Stimulated activated CD8-positive, alpha-beta memory T cell treated with anti-CD3 and anti-CD28 coated beads, Interleukin-7, amount 100 ng/mL, for 48 hours (primary cell): ENCODE measurements at regions not wholly inside any gene's neighbourhood (a gene's known extent, or its start where the extent isn't known, plus 50 kb on each side); places are given as distances from the start of the nearest gene placed in this dataset.
"Not testable (repeated sequence)": the region's sequence is repeated elsewhere in the genome, so short reads cannot be mapped to it uniquely, and the experiment has no call there.

Source experiments
- DNase-seq, 2 donors: peaks; one replicate each; pipeline ENCODE4 v3.0.0-alpha.2; 2020; ENCODE audit warnings: low read depth in 1 of 2; ENCODE audit errors: extremely low read depth in 1 of 2

DNA sequence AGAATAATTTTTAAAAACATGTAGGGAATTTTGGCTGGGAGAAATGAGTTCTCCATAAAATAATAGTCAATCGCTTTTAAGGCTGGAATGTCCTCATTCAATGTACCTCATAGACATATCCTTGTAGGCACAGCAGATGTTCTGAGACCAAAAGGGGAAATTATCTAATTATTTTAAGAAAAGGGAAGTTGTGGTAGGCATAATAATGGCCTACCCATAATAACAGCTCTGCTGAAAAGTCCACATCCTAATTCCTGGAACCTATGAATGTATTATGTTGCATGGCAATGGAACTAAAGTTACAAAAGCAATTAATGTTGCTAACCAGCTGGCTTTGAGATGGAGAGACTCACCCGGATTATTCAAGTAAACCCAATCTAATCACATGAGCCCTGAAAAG lies 216.1 kb downstream of the TRIM36 start:
- no peak for DNase-seq

DNA sequence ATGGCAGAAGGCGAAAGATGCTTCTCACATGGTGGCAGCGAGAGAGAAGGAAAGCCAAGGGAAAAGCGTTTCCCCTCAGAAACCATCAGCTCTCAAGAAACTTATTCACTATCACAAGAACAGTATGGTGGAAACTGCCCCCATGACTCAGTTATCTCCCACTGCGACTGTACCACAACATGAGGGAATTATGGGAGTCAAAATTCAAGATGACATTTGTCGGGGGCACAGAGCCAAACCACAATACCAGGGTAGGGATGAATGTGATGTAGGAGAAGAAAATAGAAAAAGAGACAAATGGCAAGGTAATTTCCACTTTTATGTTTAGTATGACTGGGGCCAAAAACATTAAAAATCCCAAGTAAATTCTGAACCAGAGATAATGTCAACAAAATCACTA lies 216.8 kb downstream of the TRIM36 start:
- DNase-seq, result no peak

DNA sequence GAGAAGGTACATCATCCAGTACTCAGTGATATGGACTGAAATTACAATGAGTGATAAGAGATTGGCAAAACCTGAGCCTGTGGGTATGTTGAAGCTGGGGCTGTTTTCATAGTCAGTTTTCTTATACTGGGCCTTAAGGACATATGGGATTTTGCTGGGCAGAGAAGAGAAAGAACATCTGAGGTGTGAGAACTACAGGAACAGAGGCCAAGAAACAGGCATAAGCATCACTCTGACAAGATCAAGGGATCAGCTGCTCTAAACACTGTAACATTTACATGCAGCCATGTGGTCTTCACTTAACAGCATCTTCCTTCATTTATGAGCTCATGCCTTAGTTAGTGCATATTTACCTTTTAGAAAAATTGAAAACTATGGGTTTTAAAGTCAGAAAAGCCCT lies 220.0 kb downstream of the TRIM36 start:
- no peak for DNase-seq

DNA sequence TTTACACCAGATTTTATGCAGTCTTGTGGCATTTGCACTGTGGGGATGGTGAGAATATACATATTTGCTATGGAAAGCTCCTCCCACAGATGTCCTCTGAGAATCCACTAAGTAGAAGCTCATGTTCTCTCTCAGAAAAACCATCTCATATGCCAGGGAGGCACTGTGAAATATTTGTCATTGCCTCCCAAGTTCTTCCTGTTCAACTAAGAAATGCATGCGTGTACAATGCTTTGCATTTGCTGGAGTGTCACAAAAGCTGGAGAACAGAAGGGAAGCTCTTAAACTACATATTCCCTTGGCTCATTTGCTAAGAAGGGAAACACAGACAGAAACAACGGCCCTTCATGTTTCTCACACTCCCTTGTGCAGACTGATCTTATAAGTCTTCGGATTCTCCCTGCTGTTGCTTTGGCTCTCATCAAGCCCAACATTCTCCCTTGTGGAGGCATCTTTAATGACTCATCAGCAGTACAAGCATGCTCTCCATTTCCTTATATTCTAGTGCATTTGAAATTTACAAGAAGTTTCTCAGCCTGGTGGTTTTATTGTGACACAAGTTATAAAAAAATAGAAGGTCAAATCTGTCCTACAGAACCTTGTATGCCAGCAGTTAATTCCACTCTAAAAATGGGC lies 220.6 kb downstream of the TRIM36 start:
- DNase-seq, result no peak

DNA sequence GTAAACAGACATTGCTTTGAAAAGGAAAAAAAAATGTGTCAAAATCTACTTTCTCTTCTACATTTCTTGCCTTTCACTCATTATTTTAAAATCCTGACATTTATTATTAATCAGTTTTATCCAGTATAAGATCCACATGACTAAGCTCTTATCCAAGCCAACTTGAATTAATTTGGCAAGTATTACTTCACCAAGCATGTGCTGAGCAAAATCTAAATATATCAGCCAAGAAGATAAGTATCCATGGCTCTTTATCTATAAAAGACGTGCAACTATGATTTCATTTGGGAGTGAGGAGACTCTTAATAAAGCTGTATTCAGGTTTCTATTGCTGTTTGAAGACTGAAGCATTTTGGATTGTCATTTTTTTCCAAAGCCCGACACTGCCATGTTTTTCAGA lies 221.3 kb downstream of the TRIM36 start:
- no peak for DNase-seq

DNA sequence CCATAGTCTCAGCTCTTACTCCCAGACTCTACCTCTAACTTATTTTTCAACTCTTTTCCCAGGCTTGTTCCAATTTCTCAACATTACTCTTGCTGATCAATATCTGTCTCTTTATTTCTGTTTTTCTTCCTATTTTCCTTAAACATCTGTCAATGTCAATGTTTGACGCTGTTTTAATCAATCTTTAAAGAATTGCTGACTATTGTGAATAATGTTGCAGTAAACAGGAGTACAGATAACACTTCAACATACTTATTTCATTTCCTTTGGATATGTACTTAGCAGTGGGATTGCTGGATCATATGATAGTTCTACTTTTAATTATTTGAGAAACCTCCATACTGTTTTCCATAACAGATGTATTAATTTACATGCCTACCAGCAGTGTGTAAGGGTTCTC lies 229.0 kb downstream of the TRIM36 start:
- DNase-seq, result no peak

DNA sequence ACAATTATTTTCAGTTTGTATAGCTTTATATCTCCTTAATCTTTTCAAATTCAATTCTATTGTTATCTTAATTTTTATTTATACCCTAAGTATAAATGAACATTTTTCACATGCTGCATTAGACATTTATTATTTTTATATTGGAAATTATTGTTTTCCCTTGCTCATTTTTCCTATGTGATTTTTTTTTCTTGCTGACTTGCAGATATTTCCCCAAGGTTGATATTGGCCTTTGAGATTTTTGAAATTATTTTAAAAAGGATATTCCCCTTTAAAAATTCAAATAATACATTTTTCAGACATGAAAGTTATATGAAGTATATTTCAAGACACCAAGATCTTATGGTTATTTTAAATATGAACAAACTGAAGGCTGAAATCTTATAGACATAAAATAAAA lies 234.2 kb downstream of the TRIM36 start:
- DNase-seq, result no peak

DNA sequence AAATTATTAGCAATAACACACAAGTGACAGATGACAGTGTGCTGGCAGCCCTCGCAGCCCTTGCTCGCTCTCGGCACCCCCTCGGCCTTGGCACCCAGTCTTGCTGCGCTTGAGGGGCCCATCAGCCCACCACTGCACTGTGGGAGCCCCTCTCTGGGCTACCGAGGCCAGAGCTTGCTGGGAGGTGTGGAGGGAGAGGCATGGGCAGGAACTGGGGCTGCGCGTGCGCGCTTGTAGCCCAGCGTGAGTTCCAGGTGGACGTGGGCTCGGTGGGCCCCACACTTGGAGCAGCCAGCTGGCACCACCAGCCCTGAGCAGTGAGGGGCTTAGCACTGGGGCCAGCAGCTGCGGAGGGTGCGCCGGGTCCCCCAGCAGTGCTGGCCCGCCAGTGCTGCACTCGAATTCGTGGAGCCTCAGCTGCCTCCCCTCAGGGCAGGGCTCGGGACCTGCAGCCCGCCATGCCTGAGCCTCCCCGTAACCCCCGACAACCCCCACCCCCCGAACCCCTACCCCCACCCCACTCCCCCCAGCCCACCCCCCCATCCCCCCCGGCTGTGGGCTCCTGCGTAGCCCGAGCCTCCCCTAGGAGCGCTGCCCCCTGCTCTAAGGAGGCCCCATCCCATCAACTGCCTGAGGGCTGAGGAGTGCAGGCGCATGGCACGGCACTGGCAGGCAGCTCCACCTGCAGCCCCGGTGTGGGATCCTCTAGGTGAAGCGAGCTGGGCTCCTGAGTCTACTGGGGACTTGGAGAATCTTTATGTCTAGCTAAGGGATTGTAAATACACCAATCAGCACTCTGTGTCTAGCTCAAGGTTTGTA lies 240.9 kb downstream of the TRIM36 start:
- DNase-seq, result no peak

DNA sequence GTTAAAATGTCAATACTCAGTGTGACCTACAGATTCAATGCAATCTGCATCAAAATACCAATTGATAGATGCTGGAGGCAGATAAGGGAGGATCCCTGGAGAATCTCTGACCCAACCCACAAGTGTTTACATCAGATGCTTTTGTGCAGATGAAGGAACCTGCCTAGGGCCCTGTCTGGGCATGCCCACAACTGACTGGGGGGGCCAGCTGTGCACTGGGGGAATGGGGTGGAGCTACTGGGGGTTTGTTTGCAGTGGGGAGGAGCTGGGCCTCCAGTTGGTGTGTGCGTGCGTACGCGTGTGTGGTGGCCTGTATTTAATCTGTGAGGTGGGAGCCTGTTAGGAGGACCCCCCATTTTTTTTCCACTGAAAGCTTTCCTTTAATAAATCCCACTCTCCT lies 244.9 kb downstream of the TRIM36 start:
- DNase-seq, result no peak

DNA sequence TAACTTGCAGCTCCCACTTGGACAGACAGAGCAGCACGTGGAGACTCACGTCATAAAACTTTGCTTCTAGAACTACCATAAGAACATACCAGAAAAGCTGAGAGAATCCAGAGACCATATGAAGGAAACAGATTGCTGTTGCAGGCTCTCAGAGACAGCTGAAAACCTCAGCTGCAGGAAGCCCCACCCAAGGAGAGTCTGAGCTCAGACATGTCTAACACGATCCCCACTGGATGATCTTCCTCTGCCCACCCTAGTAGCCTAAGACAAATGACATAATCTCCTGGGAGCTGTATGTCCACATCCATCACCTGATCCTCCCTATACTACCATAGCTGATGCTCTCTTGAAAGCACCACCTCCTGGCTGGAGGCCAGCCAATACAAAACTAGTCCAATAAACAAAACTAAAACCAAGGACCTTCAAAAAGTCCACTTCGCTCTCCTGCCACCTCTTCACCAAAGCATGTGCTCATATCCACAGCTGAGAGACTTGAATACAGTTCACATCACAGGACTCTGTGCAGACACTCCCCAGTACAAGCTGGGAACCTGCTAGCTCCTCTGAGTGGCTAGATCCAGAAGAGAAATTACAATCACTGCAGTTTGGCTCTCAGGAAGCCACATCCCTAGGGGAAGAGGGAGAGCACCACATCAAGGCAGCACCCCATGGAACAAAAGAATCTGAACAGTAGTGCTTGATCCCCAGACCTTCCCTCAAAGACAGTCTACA lies 257.4 kb downstream of the TRIM36 start:
- DNase-seq, result no peak

DNA sequence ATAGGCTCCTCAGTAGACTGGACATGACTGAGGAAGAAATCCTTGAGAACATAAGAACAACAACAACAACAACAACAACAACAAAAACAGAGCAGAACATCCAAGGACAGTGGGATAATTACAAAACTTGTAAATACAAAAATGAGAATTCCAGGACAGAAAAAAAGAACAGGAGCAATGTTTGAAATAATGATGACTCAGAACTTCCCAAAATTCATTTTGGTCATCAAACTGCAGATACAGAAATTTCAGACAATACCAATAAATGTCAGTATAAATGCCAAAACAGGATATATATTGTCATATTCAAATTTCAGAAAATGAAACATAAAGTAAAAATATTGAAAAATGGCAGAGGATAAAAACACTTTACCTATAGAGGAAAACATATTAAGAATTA lies 259.0 kb downstream of the TRIM36 start:
- no peak for DNase-seq

DNA sequence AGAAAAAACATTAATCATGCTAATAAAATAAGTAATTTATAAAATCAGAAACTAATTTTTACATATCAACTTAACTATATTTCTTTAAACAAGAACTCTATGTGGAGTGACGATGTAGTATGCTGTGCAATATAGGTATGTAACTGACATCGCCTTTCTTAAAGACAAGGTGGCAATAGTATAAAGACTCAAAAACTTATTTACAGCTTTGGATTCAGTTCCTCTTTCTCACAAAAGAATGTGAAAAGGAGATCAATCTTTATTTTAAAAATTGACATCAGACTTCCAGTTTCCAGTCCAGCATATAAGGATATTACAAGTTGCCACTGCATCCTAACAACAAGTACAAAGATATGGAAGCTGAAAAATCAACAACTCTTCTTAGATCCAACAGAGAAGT lies 260.3 kb downstream of the TRIM36 start:
- DNase-seq, result no peak

DNA sequence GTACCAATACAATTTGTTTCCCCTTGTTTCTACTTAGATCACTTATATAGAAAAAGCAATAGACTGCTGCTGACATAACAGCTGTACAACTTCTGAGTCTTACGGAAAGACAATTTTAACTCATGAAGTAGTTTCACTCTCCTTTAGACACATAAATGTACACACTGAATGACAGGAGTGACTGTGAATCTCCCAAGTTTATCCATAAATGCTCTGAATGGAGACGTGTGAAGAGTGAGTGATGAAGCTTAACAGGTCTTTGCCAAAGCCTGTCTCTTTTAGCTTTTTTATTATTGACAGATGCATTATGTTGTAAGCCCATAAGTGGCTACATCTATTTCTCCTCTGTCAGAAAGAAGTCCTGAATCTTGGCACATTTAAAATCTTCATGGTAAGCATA lies 265.9 kb downstream of the TRIM36 start:
- DNase-seq, result no peak

DNA sequence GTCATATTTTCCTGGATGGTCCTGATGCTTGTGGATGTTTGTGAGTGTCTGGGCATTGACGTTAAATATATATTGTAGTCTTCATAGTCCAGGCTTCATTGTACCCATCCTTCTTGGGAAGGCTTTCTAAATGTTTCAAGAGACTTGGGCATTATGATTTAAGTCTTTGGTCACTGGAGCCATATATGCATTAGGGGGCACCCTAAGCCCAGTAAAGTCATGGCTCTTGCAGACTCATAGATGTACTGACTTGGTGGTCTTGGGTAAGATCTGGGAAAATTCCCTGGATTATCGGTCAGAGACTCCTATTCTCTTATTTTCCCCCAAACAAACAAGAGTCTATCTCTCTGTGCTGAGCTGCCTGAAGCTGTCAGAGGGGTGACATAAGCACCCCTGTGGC lies 271.1 kb downstream of the TRIM36 start:
- no peak for DNase-seq

DNA sequence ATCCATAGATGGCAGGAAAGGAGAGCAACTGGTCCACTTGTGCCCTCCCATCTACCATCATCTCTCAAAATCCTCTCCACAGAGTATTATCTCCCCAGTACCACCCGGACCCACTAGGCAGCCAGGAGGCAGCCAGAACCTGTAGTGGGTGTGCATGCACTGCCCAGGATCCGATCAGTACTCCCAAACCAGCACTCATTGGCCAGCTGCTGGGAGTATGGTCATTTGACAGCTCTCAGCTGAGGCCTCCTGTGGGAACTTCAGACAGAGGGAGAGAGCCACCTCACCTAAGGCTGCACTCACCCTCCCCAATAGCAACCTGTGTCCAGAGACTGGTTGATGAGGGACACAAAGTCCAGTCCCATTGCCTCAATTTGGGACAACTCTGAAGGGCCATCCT lies 286.0 kb downstream of the TRIM36 start:
- DNase-seq, result no peak

DNA sequence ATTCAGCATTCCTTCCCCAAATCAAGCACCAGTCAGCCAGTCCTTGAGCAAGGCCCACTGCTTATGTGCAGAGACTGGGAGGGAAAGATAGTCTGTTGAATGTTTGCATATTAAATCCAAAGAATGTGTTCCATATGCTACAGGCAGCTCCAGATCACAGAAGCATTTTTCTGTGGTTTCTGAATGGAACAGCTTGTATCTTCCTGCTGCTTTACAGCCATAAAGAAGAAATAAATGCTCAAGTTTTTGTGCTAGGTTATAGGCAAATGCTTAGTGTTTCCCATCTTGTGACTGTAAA lies 310.3 kb downstream of the TRIM36 start:
- DNase-seq, result no peak

DNA sequence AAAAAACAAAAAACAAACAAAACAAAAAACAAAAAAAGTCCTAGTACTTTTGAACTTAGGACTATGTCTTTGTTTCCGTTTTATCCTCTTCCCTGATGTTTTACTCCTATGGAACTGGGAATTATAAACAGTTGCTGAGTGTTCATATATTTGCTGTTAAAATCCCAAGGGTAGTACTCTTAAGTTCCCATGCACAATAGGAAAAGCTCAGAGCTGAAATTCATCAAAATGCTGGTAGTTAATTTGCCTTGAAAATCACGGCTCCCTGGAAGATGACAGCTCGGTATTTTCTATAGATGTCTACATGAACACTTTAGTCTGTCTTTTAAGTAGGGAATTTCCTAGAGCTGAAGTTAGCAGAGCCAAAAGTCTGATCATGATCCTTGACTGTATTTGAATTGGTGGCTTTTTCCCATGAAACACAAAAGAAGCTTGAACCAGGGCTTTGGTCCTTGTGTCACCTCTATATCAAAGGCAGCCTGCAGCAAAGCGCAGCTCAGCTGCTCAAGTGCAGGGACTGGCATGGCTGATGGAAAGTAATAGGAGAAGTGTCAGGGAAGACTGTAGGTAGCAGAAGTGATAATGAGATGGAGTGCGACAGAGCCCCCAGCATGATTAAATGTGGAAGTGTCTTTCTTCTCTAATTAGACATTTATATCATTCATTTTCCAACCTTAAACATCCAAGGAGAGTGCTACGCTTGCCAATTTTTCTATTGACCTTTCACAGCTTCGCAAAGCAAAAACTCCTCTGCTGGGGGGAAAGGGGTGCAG lies 310.9 kb downstream of the TRIM36 start:
- DNase-seq, result no peak

DNA sequence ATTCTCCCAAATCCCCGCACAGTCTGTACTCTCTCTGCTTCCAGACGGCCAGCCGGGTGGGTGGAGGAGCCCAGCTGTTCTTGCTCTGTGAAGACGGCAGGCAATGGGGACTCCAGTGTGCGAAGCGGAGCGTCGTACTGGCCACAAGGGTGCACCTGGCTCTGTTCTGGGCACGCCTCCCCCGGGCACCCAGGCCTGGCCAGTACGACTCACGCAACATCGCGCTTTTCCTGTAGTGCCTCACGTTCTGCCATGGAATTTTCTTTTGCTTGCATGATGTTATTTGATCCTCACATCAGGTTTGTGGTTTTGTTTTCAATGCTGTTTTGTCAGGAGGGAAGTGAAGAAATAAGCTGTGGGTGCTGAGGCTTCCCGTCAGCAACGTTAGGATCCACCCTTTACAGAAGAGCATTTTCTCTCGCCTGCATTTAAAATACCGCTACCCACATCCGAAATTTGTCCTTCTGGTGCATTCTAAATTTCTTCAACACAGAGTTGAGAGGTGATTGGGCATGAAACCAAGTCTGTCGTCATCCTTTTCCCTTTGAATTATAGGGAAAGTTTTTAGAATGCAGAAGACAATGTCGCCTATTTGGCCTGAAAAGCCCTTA lies 311.7 kb downstream of the TRIM36 start:
- no peak for DNase-seq

DNA sequence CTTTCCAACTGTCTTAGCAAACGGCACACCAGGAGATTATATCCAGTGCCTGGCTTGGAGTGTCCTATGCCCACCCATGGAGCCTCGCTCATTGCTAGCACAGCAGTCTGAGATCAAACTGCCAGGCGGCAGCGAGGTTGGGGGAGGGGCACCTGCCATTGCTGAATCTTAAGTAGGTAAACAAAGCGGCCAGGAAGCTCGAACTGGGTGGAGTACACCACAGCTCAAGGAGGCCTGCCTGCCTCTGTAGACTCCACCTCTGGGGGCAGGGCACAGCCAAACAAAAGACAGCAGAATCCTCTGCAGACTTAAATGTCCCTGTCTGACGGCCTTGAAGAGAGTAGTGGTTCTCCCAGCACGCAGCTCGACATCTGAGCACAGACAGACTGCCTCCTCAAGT lies 325.0 kb downstream of the TRIM36 start:
- DNase-seq, result not testable (repeated sequence)

DNA sequence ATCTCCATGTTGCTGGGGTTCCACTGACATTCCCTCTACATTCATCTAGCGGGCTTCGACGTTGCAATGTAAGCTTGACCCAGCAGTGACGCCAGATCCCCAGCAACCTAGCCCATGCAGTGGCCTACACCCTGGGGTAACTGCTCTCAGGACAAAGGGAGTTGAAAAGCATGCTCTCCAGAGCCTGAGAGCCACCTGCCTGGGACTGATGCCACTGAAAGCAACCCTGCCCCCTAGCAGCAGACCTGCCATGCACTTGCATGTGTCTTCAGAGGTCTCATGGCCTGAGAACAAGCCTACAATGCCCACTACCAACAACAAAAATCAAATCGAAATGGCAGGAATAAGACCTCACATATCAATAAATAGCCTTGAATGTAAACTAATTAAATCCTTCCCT lies 330.3 kb downstream of the TRIM36 start:
- DNase-seq, result no peak

DNA sequence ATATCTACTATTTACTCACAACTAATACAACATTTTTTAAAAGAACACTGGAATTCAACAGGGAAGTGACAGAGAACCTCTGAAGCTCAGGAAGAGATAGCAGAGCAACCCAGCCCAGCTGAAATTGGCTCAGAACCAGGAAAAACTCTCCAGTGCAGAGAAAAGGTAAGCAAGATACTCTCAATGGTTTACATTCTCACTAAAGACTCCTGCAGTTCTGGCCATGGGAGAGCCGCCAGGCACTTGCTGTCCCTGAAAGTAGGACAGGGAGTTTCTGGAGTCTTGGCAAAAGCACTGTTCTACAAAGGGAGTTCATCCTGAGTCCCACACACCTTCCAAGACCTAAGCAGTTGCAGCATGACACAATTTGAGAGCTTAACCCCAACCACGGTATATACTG lies 330.8 kb downstream of the TRIM36 start:
- no peak for DNase-seq
